CD4-positive, alpha-beta T cell (primary cell): ENCODE measurements at regions not wholly inside any gene's neighbourhood (a gene's known extent, or its start where the extent isn't known, plus 50 kb on each side); places are given as distances from the start of the nearest gene placed in this dataset.

ENCODE experiments used
- ATAC-seq: fragments of 200-7000 bp; cut with Tn5 transposase; one replicate; pipeline ENCODE4 v1.10.0; 2022; ENCODE audit warnings: mild to moderate bottlenecking; ENCODE audit not compliant: poor library complexity
- CTCF ChIA-PET: fragments of 350-600 bp; sonication (Branson Sonifier 250); formaldehyde crosslinking; loops from one replicate; lab custom pipeline; 2021; ENCODE audit warnings: antibody characterized with exemption, inconsistent platforms; lab: Charles Lee
- POLR2A ChIA-PET: fragments of 350-600 bp; sonication (Branson Sonifier 250); formaldehyde crosslinking; loops from one replicate; lab custom pipeline; 2021; ENCODE audit warnings: antibody characterized with exemption, inconsistent platforms; lab: Charles Lee
- DNase-seq, 14 experiments: peaks; one replicate each; pipeline ENCODE4 v3.0.0-alpha.2; 2013 to 2020; ENCODE audit warnings: mixed read lengths in 2 of 14
- H3K27ac ChIP-seq, 2 donors: one replicate each; pipeline versions ENCODE4 v1.5.1 to v1.7.0; 2013; ENCODE audit warnings: low read length in 2 of 2, low read depth in 1 of 2, mild to moderate bottlenecking in 1 of 2
- H3K27me3 ChIP-seq, 2 experiments: 1 replicate in 1 of 2; 2 replicates in 1 of 2; pipeline versions ENCODE4 v1.6.1 to v1.7.0; 2013; ENCODE audit warnings: low read length in 2 of 2, control low read depth in 1 of 2, mild to moderate bottlenecking in 1 of 2, moderate library complexity in 1 of 2; ENCODE audit not compliant: insufficient read depth in 2 of 2, control insufficient read depth in 1 of 2
- H3K36me3 ChIP-seq: one replicate; pipeline ENCODE4 v1.6.1; 2013; ENCODE audit warnings: low read length, control low read depth; ENCODE audit not compliant: insufficient read depth
- H3K4me1 ChIP-seq: one replicate; pipeline ENCODE4 v1.6.1; 2013; ENCODE audit warnings: low read length, control low read depth; ENCODE audit not compliant: insufficient read depth
- H3K4me3 ChIP-seq: one replicate; pipeline ENCODE4 v1.5.1; 2013; ENCODE audit warnings: mild to moderate bottlenecking, low read length, moderate library complexity
- H3K9me3 ChIP-seq, 2 experiments: 1 replicate in 1 of 2; 2 replicates in 1 of 2; pipeline versions ENCODE4 v1.6.1 to v1.7.0; 2013; ENCODE audit warnings: low read length in 2 of 2, mild to moderate bottlenecking in 2 of 2, control low read depth in 1 of 2, moderate library complexity in 1 of 2; ENCODE audit not compliant: control insufficient read depth in 1 of 2, insufficient read depth in 1 of 2
- H3K27ac Mint-ChIP-seq: one replicate; pipeline ENCODE4 v1.8.0; 2020; ENCODE audit warnings: mixed read lengths
- H3K27me3 Mint-ChIP-seq: one replicate; pipeline ENCODE4 v1.8.0; 2021; ENCODE audit warnings: mixed read lengths
- H3K36me3 Mint-ChIP-seq: one replicate; pipeline ENCODE4 v1.8.0; 2021; ENCODE audit warnings: low read depth, mixed read lengths
- H3K4me1 Mint-ChIP-seq: one replicate; pipeline ENCODE4 v1.8.0; 2021; ENCODE audit warnings: low read depth, mixed read lengths
- H3K4me3 Mint-ChIP-seq: one replicate; pipeline ENCODE4 v1.8.0; 2020; ENCODE audit warnings: mild to moderate bottlenecking, mixed read lengths
- H3K9me3 Mint-ChIP-seq: one replicate; pipeline ENCODE4 v1.8.0; 2020; ENCODE audit warnings: mixed read lengths
- CTCF ChIP-seq: fragments of 200-600 bp; IDR thresholded peaks from one replicate; pipeline ENCODE4 v1.8.0; 2022; ENCODE audit warnings: antibody characterized with exemption, mild to moderate bottlenecking
- intact Hi-C, 2 experiments: fragments of 100-400 bp; cut with DNase I in 1 of 2; cut with micrococcal nuclease in 1 of 2; formaldehyde crosslinking; loops; one replicate each; pipeline versions ENCODE4 v1.15.1 to v1.9.0; 2023 to 2025; cut with DNase I, micrococcal nuclease

GRCh38 chr3:102069211-102069662 lies 219.9 kb downstream of the NFKBIZ start:
- Mint-ChIP-seq H3K9me3 (no peaks in the 10 kb centered on the region), H3K4me3 (no peak overlapping the region), H3K27ac (no peak overlapping the region), H3K27me3 (no peaks in the 10 kb centered on the region), H3K36me3 (no peaks in the 10 kb centered on the region), H3K4me1 (peaks cover under 1% of the 10 kb centered on the region)
- no peak for TF ChIP-seq CTCF
- DNase-seq (no peak), ATAC-seq (no peak)
- ChIA-PET CTCF (no interaction called here), POLR2A (no interaction called here)
- no peaks in the 10 kb centered on the region for H3K27me3 ChIP-seq
- no peaks in the 10 kb centered on the region for H3K9me3 ChIP-seq
- intact Hi-C loops: no loop called here
- no peaks in the 10 kb centered on the region for H3K4me1 ChIP-seq
- H3K36me3 ChIP-seq: no peaks in the 10 kb centered on the region
- H3K27ac ChIP-seq: no peak overlapping the region
- H3K4me3 ChIP-seq: no peak overlapping the region

GRCh38 chr3:102074946-102075345 lies 225.6 kb downstream of the NFKBIZ start:
- peaks cover 19% of the 10 kb centered on the region for H3K4me1 ChIP-seq
- Mint-ChIP-seq H3K4me3 (no peak overlapping the region), H3K4me1 (peaks cover 45% of the 10 kb centered on the region), H3K27ac (no peak overlapping the region), H3K36me3 (no peaks in the 10 kb centered on the region), H3K9me3 (no peaks in the 10 kb centered on the region), H3K27me3 (no peaks in the 10 kb centered on the region)
- no peak overlapping the region for H3K27ac ChIP-seq
- no peak for TF ChIP-seq CTCF
- no peaks in the 10 kb centered on the region for H3K27me3 ChIP-seq
- ChIA-PET POLR2A (no interaction called here), CTCF (no interaction called here)
- intact Hi-C loops: loop anchor here in 1 of 2 experiments (5.0 kb wide), 1 partner anchor 37 kb away; no protein-coding TSS in a partner anchor
- no peak for DNase-seq
- no peak overlapping the region for H3K4me3 ChIP-seq
- H3K9me3 ChIP-seq: no peaks in the 10 kb centered on the region
- no peak for ATAC-seq
- no peaks in the 10 kb centered on the region for H3K36me3 ChIP-seq

- no peaks in the 10 kb centered on the region for H3K9me3 ChIP-seq
- intact Hi-C loops: loop anchor here in 1 of 2 experiments (5.0 kb wide), 1 partner anchor 34 kb away; no protein-coding TSS in a partner anchor
- H3K4me1 Mint-ChIP-seq: peaks cover 69% of the 10 kb centered on the region
- TF ChIP-seq CTCF: no peak
- H3K36me3 ChIP-seq: no peaks in the 10 kb centered on the region
- H3K27me3 ChIP-seq: no peaks in the 10 kb centered on the region
- no peak for DNase-seq
- H3K4me3 Mint-ChIP-seq: peak overlapping the region; percentile 36
- H3K4me3 ChIP-seq: no peak overlapping the region
- H3K9me3 Mint-ChIP-seq: peaks cover 2% of the 10 kb centered on the region
- peaks cover 22% of the 10 kb centered on the region for H3K4me1 ChIP-seq
- POLR2A ChIA-PET: interaction anchor here (0.7 to 3.6 kb wide), 12 partner anchors 15 to 299 kb away, joined by 3 to 32 read pairs (median 4); partner anchors contain the start of genes NFKBIZ and NXPE3
- peak; percentile 38 for ATAC-seq
- no peaks in the 10 kb centered on the region for H3K27me3 Mint-ChIP-seq
- CTCF ChIA-PET: no interaction called here
- peak overlapping the region; percentile 96 for H3K27ac Mint-ChIP-seq
- H3K36me3 Mint-ChIP-seq: no peaks in the 10 kb centered on the region
- peak overlapping the region; percentile 58 to 66 for H3K27ac ChIP-seq
These were observed 229.1 kb downstream of the NFKBIZ start for GRCh38 chr3:102078401-102078800.
